ENCODE measurements at regions not wholly inside any gene's neighbourhood (a gene's known extent, or its start where the extent isn't known, plus 50 kb on each side); places are given as distances from the start of the nearest gene placed in this dataset.

GRCh38 chr16:6132121-6132520, 1034.5 kb upstream of the EEF2KMT start:
- H3K36me3 ChIP-seq, result no peaks in the 10 kb centered on the region
- WGBS, 4 donors, result 69 to 78% (median 69%) methylated on average over 6 of the region's 6 CpGs
- intact Hi-C loops (cut with DNase I), result loop anchor here in 1 of 10 donors (10.0 kb wide), 1 partner anchor 57 kb away; no protein-coding TSS in a partner anchor
- no peak overlapping the region for H3K27ac ChIP-seq
- no peak for ATAC-seq
- TF ChIP-seq POLR2A (IDR thresholded peaks at IDR 0.05) (no peak), CTCF (IDR thresholded peaks at IDR 0.05) (no peak)
- peaks cover 0 to 6% (median 0%) of the 10 kb centered on the region in 12 donors for H3K9me3 ChIP-seq
- no peak for DNase-seq
- no peaks in the 10 kb centered on the region for H3K4me1 ChIP-seq
- no peaks in the 10 kb centered on the region for H3K27me3 ChIP-seq
- no peak overlapping the region for H3K4me3 ChIP-seq

- H3K9me3 ChIP-seq, result peaks cover 0 to 6% (median 0%) of the 10 kb centered on the region in 12 donors
- ATAC-seq (no peak), DNase-seq (no peak)
- no peak overlapping the region for H3K27ac ChIP-seq
- H3K4me3 ChIP-seq, result no peak overlapping the region
- H3K4me1 ChIP-seq, result no peaks in the 10 kb centered on the region
- no peak for TF ChIP-seq CTCF (IDR thresholded peaks at IDR 0.05)
- TF ChIP-seq POLR2A (IDR thresholded peaks at IDR 0.05), result no peak
- intact Hi-C loops (cut with DNase I), result loop anchor here in 1 of 10 donors (10.0 kb wide), 1 partner anchor 57 kb away; no protein-coding TSS in a partner anchor
- WGBS, 4 donors, result 58 to 69% (median 60%) methylated on average over 5 of the region's 5 CpGs
- H3K27me3 ChIP-seq, result no peaks in the 10 kb centered on the region
- H3K36me3 ChIP-seq, result no peaks in the 10 kb centered on the region
Observed at GRCh38 chr16:6131526-6132050, 1034.0 kb upstream of the EEF2KMT start.

GRCh38 chr16:6125483-6126259, 1028.1 kb upstream of the EEF2KMT start:
- 75 to 80% (median 77%) methylated on average over 8 of the region's 8 CpGs for WGBS, 4 donors
- no peaks in the 10 kb centered on the region for H3K4me1 ChIP-seq
- DNase-seq (no peak), ATAC-seq (no peak)
- intact Hi-C loops (cut with DNase I), result no loop called here
- H3K4me3 ChIP-seq, result no peak overlapping the region
- H3K27me3 ChIP-seq, result no peaks in the 10 kb centered on the region
- H3K36me3 ChIP-seq, result no peaks in the 10 kb centered on the region
- no peak overlapping the region for H3K27ac ChIP-seq
- TF ChIP-seq CTCF (IDR thresholded peaks at IDR 0.05) (no peak), POLR2A (IDR thresholded peaks at IDR 0.05) (no peak)
- H3K9me3 ChIP-seq, result peaks cover 0 to 3% (median 0%) of the 10 kb centered on the region in 12 donors

GRCh38 chr16:6124136-6124535, 1026.5 kb upstream of the EEF2KMT start:
- H3K27ac ChIP-seq, result no peak overlapping the region
- H3K4me1 ChIP-seq, result no peaks in the 10 kb centered on the region
- H3K4me3 ChIP-seq, result no peak overlapping the region
- no peak for DNase-seq
- 13 to 51% (median 40%) methylated on average over 1 of the region's 1 CpG for WGBS, 4 donors
- ATAC-seq, result no peak
- no peaks in the 10 kb centered on the region for H3K27me3 ChIP-seq
- H3K9me3 ChIP-seq, result peaks cover 0 to 8% (median 0%) of the 10 kb centered on the region in 12 donors
- intact Hi-C loops (cut with DNase I), result no loop called here
- TF ChIP-seq CTCF (IDR thresholded peaks at IDR 0.05) (no peak), POLR2A (IDR thresholded peaks at IDR 0.05) (no peak)
- no peaks in the 10 kb centered on the region for H3K36me3 ChIP-seq

Data from heart left ventricle (tissue), 16 donors.